Activated CD8-positive, alpha-beta memory T cell treated with anti-CD3 and anti-CD28 coated beads, Interleukin-2, amount 50 U/mL, for 48 hours (primary cell): ENCODE measurements at regions not wholly inside any gene's neighbourhood (a gene's known extent, or its start where the extent isn't known, plus 50 kb on each side); places are given as distances from the start of the nearest gene placed in this dataset.

Experiments used
- DNase-seq: peaks from one replicate; pipeline ENCODE4 v3.0.0-alpha.2; 2020

DNA sequence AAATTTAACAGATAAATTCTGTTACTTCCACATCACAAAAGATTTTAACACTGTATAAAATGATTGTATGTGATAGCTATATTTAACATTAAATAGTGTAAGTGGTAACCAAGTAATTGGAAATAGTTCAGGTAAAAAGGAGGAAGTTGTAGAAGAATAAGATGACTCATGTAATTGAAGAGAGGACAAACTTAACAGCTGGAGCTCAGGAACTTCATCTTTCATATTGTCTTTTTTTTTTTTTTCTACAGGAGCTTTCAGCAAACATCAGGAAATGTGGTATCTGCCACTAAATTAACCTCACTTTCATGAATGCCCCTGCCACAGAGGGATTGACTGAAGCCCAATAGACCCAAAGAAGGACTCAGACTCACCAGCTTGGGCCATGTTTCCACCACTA lies 188.4 kb upstream of the VEGFC start:
- DNase-seq = no peak

DNA sequence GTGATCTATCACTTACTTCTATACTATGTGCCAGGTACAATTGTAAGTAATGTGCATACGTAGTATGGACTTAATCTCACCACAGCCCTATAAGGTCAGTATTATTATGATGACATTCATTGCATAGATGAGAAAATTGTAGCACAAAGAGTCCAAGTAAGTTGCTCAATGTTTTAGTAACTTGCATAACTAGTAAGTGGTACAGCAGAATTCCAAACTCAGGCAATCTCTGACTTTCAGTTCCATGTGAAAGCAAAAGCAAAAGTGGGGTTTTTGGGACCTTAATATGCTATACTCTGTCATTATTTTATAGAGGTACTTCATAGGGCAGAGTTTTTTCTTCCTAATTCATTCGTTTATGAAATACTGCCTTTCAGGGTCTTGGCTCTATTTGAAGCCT lies 188.8 kb upstream of the VEGFC start:
- DNase-seq = no peak

DNA sequence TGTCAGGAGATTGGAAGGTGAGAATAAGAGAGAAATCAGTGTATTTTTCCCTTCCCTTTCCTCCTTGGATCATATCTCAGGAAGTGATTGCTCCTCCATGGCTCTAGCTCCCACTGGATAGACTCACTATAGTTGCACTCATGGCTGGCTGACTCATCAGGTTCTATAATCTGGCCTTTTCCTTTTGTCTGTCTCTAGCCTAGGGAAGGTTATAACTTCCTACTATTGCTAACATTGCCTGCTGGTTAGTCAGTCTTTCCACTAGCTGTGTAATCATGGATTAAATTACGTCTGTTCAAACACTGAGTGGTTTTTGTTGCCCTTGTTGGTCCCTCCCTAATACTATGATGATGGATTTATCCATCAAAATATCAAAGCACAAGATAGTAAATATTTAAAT lies 195.5 kb upstream of the VEGFC start:
- no peak for DNase-seq

DNA sequence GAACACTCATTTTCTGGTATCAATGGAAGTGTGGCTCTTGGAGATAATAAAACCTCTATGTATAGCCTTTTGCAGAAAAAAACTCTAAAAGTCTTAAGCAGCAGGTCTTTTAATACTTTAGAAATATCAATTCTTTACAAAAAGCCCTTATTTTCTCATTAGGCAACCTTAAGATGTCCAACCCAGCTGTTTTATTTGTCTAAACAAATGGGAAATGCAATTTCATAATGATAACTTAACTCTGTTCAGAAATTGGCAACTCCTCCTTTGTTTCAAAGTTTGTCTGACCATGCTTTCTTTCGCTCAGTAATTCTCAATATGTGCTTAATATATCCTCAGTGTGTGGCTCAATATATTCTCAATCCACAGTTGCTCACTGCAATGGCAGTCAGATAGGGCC lies 196.5 kb upstream of the VEGFC start:
- no peak for DNase-seq

DNA sequence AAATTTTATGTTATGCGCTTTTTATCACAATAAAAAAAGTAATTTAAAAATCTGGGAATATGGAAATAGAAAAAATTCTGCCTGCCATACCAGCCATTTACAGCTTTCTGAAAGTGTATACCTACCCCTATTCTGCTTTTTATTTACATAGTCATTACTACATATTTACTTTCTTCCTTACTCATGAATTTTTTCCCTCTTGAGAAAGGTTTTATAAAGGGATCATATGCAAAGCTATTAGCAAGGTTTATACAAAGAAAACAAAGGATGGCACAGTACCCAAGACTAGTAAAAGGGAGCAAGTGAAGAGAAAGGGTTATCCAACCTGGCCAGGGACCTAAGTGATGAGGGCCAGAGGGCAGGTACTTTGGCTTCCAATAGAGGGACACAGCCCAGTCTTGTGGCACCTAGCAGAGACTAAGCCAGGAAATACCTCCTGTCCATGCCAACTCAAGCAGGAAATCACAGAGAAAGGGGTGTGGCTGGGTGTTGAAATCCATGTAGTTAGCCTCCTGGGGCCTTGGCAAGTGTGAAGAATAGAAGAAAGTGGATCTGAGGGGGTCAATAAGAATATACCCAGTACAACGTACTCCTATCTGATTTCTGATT lies 207.3 kb upstream of the VEGFC start:
- DNase-seq = no peak

DNA sequence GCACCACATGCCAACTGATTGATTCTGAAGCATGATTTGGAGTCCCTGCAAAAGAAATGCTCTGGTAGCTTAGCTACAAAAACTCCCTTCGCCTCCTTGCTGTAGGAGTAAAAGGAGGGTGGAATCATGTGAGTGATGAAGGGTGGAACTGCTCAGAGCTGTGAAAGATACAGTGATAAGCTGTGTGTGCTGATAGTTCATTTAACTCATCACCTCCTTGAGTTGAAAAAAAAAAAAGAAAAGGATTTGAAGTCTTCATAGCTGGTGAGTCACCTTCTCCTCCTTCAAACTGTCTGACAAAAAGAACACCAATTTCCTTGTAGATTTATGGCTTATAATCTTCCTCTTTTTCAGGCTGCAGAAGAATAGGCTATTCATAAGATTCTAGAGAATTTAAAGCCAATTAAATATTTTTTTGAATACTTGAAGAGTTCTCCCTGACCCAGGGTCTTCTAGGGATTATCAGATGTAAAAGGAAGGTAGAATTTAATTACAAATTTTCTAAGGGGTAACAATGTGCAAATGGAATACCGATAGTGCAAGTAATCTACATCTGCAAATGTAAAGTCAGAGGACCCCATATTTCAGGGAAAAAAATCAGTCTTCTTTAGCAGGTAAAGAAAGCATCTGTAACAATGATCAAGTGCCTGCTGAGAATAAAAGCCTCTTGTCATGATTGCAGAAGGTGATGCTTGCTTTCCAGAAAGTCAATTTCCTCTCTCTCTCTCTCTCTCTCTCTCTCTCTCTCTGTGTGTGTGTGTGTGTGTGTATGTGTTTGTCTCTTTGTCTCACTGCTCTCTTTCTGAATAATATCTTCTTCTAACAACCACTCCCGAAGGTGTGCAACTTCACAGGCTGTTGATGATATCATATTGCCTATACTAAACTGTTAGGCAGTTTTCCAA lies 208.8 kb upstream of the VEGFC start:
- no peak for DNase-seq

DNA sequence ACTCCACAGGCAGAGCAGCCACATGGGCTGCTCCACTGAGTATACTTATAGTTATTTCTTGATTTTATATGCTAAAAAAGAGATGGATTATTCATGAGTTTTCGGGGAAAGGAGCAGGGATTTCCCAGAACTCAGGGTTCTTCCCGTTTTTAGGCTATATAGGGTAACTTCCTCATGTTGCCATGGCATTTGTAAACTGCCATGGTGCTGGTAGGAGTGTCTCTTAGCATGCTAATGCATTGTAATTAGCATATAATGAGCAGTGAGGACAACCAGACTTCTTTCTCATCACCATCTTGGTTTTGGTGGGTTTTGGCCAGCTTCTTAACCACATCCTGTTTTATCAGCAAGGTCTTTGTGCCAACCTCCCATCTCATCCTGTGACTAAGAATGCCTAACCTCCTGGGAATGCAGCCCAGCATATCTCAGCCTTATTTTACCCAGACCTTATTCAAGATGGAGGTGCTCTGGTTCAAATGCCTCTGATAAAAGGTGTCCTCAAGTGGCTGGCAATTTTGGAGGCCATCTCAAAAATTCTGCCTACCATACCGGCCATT lies 213.0 kb upstream of the VEGFC start:
- DNase-seq = no peak

DNA sequence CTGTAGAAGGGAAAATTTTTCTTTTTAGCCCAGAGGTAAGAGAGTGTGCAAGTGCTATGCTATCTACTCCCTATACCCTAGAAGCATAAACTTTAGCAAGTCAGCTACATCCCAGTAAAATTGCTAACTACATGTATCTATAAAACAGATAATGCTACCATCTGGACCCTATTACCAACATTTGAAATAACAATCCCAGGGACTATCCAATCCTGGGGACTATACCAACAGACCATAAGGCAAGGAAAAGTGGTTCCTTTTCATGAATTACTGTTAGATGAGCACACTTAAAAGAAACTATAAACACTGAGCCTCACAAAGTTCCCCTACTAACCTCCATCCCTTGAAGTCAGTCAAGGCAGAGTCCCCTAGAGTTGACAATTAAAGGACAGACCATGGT lies 213.6 kb upstream of the VEGFC start:
- DNase-seq = no peak

DNA sequence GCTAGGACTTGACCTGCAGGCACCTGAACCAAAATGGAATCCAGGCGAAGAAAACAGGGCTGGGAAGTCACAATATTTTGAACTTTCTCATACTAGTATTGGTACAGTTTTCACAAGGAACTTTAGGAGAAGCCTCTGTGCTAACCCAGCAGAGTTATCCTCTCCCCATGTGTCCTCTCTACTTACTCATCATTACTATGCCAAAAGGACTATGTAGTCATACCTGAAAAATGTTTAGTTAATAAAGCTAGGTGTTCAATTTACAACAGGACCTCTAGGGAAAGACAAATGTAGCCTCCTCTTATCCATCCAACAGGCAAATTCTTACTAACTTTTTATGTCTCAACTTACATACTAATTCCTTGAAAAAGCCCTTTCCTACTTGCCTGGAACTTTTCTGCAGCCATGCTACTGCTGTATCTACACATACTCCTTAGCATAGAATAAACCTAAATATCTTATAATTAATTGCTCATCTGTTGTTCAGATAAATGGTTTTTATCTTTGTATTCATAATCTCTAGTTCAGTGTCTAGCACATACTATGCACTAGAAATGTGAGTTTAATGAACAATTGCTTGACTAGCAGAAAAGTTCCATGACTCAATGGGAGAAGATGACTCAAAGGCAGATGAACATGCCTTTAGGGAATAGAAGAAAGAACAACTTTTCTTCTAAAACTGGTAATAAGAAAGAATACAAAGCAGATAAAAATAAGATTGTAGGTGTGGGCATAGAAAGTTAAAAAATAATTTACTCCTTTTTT lies 215.5 kb upstream of the VEGFC start:
- no peak for DNase-seq

DNA sequence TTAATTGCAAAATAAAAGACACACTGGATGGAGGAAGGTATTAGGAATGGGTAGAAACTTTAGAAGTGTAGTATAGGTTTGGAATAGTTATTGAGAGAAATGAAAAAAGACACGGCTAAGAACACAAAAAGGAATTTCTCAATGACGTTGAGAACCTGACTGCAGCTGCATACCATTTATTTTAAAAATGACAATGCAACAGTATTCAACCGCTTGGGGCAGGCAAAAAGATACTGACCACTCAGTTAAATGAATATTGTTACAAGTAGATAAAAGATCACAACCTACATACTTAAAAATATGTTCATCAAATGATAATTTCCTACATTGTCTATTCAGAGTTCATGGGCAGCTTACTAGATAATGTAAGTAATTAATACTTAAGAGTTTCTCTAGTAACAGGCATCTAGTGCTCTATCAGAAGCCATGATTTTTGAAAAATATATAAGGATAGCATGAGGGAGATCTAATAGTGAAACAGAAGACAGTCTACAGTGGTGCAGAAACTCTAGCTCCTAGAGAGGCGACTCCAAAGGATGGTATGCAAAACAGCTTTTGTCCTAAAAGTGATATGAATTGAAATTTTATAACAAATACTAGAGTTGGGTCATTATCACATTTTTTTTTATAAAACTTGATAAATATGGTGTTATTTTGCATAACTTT lies 216.2 kb upstream of the VEGFC start:
- DNase-seq = no peak

DNA sequence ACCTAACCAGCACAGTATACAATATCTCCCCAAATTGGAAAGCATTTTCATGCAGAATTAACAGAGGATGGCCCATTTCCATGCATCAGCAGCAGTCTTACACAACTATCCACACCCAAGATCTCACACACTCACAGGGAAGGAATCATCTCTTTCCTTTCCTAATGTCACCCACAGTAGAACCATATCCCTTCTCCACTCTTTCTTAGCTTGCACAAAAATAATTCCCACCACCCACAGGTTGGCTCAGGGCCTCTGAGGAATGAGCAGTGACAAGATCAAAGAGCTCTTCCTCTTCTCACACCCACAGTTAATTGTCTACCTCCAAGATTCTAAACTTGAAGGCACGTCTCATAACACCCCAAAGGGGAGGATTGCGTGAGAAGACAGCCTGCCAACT lies 217.7 kb upstream of the VEGFC start:
- no peak for DNase-seq

DNA sequence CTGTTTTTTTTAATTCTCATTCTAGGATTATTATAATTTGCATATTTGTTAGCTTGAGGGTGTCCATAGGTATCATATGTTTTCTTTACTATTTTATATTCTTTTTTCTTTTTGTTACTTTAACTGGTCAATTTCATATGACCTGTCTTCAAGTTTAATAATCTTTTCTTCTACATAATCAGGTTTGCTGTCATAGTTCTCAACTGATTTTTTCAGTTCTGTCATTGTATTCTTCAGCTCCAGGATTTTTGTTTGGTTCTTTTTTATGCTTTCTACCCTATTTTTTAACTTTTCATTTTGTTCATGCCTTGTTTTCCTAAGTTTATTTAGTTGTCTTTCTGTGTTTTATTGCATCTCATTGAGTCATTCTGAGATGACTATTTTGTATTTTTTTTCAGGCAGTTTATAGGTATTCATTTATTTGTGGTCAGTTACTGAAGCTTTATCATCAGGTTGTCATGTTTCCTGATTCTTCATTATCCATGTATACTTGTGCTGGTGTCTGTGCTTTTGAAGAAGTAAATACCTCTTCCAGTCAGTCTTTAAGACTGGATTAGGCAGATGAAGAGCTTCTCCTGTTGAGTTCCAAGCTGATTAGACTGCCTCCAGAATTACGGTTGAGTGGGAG lies 220.3 kb upstream of the VEGFC start:
- DNase-seq = no peak

DNA sequence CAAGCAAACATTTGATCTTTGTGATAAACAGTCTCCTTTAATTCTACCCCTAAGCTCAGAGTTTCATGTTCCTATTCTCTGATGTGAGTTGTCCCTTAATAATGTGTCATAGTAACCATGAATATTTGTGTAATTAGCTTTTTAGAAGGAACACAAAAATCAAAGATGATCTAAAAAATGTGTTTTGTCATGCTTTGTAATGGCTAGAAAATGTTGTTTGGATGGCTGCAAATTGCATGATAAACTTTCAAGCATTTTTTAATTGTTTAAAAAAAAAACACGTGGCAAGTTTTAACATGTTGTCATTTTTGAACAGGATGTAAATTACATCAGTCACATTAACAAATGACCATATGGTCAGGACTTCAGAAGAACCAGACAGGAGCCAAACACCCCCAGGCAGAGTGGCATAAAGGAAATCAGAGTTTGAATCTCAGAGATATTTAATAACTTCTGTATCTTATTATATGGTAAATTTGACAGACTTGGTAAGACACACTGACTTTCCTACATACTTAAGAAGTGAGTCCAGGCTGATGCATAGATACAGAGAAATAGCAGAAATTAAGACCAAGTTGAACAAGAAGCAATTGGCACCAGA lies 223.9 kb upstream of the VEGFC start:
- no peak for DNase-seq

DNA sequence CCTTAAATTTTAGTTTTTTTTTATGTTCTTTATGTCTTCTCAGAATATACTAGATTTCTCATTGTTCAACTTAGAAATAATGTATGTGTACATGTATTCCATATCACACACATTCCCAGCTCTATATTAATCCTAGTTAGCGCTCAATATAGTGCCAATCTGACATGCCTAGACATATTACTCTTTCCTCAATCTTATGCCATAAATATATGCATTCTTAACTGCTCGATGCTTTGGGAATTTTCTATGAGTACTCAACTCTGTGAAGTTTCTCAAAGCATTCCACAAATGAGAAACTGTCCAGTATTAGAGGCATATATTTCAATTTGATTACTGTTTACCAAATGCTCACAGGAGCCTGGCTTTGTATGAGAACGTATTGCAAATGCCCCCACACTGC lies 231.2 kb upstream of the VEGFC start:
- no peak for DNase-seq

DNA sequence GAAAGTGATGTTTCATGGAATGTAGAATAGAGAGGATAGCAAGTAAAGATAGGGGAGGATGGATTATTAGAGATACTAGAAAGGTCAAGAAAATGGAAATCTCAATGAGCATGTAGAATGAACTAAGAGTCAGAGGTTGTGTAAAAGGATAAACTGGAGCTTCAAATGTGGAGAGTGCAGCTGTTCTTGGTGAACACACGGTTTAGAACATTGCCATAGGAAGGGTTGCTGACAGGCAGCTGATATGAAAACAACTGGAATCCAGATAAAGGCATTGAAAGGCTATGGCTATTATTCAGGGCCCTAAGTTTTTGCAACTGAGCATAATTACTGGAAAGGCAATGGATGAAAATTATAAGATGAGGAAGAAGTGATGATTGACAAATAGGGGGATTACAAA lies 239.6 kb upstream of the VEGFC start:
- no peak for DNase-seq

DNA sequence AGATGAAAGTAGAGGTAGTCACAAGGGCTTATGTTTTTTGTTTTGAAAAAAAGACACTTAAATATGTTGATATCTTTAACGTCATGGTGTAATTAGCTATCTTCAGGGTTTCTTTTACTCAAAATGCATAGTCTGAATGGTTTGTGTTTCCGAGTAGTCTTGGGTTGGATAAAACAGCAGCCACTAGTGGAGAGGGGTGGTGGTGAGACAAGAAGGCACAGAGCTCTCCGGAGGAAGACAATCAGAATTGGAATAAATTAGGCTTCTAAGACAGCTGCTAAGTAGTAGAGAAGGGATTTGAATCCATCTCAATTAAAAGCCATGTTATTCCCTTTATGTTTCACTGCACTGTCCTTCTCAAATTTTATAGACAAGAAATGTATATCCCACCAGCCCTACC lies 240.4 kb upstream of the VEGFC start:
- no peak for DNase-seq

DNA sequence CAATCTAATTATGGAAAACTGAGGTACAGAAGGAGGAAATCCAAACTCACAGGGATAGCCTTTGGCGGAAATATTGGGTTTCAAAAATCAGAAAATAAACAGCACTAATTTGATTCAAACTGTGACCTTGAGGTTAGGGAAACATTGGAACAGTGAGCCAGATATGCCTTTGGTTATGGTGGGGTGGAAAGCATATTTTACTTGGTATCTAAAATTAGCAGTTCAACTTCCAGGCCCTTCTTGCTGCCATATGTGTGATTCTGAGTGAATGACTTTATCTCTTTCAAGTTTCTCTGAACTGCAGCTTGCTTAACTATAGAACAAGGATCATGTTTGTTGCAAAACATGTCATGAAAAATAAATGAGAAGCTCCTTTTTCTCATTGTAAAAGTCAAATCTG lies 240.9 kb upstream of the VEGFC start:
- no peak for DNase-seq

DNA sequence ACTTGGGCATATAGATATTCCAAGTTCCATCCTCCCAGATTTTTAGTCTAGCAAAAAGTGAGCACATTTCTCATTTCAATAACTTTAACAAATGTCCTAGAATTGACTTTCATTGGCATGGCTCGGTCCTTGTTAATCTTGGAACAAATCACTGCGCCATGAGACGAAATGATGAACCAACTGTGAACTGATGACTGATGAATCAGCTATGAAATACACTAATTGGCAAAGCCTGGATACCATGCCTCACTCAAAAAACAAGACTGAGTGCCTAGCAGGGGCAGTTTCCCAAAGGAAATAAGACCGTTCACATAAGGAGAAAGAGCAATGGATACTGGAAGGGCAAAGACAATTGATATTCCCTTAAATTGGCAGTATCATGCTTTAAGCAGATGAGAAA lies 248.6 kb upstream of the VEGFC start:
- DNase-seq = no peak

DNA sequence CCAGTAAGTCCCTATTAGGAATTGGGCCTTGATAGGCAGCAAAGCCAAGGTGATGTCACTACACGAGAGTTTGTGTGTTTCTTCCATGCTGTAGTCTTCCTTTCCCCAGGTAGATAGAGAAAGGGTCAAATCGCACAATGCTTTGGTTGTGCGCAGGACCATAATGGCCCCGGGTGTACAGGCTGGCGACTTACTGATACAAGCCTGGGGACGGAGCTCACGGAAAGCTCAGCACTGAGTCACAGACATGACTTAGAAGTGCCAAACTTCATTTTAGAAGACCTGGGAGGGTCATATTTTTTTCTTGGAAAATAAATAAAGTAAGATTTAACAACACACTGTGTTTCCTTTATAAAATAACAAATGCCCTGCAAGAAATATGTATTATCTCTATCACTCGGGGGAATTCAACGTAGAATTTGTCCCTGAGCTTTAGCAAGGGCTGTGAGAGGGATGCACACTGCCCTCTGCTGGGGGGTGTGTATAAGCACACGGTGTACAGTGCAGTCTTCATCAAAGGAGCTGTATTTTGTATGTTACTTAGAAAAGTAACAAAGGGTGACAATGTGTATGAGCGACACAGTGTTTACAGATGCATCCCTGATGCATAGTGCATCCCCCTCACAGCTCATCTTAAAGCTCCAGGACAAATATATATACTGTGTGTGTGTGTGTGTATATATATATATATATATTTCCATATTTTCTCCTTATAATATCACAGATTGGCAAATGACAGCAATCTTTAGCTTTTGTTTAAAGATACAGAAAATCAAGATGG lies 254.5 kb upstream of the VEGFC start:
- peak; percentile 69 for DNase-seq

DNA sequence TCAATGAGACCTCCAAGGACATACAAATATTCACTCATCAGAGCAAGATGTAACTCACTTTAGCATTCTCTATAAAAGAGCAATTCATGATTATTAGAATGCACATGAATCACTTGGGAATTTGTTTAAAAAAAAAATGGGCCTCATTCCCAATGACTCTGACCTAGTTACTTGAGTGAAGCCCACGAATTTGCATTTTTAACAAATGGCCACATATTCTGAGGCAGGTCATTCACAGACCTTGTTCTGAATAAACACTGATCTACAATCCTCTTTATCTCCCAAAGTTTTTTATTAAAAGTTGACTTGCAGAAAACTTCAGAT lies 255.1 kb upstream of the VEGFC start:
- no peak for DNase-seq

DNA sequence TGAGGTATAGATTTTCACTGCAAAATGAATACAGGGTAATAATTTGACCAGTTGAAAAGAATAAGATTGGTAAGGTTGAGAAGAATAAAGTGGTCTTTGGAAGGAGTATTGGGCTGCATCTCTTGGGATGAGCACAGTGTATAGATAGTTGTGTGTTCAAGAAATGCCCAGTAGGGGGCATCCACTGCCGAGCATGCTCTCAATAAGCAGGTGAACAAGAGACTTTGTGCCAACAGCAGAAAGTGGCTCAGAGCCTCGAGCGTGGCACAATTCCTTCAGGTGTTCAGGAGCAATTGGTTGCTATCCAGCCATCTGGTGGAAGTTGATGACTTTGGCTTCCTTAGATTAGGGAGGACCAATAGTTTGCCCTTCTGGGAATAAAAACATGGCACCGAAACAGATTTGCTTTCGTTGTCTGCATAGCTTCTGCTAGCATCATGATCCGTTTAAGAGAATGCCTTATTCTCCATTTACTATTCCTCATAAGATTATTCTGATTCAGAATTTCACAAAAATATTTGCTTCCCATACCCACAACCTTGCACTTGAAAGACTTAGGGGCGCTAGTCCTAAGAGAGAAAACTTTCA lies 258.1 kb upstream of the NEIL3 start:
- peak; percentile 51 for DNase-seq
